ENCODE measurements at regions not wholly inside any gene's neighbourhood (a gene's known extent, or its start where the extent isn't known, plus 50 kb on each side); places are given as distances from the start of the nearest gene placed in this dataset.
A peak's percentile ranks its signal among the peaks of the same experiment; 100 is the strongest.

- DNase-seq = peak in 1 of 2 experiments; percentile 24
Measured at GRCh38 chr4:100721490-100721889, 203.7 kb upstream of the EMCN start.

- peak in 1 of 2 experiments; percentile 24 for DNase-seq
Measured at GRCh38 chr4:100721077-100721476, 203.3 kb upstream of the EMCN start.

DNA sequence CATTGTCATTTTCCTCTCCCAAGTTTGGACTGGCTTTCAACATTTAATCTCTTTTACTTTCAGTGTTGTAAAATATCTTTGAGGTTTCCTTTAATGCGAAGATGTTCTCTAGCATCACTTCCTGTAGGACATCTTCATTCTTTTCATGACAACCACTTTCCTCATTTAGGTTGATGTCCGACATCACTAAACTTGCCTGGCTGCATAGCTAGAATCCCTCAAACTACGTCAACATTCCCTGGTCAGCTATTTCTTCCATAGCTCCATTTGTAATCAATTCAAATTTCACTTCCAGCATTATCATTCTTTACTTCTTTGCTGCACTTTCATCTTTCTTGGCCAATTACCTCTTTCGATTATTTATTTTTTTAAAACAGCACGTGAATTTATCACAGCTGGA is 198.6 kb upstream of the EMCN start:
- no peak for DNase-seq

DNA sequence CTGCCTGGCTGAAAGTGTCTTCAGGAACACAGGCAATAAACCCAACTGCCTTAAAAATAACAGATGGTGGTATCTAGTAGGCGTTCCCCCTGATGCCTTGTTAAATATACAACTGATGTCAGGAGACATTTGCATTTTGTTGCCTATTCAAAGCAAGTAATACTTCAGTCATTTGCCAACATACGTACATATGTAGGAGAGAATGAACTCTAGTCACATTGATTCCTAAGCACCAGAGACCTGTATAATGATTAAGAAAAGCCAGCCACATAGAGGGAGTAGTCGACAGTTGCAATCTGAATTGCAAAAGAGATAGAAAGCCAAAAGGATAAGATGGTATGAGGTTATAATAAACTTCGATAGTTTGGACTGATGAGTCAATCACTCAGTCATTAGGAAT is 191.0 kb upstream of the EMCN start:
- no peak for DNase-seq

- no peak for DNase-seq
Measured at GRCh38 chr4:100707786-100708185, 190.0 kb upstream of the EMCN start.

GRCh38 chr4:100696531-100696930 is 178.7 kb upstream of the EMCN start:
- DNase-seq = no peak

GRCh38 chr4:100695871-100696270 is 178.0 kb upstream of the EMCN start:
- DNase-seq = no peak

- DNase-seq = no peak
Measured at GRCh38 chr4:100695039-100695654, 177.3 kb upstream of the EMCN start.

DNA sequence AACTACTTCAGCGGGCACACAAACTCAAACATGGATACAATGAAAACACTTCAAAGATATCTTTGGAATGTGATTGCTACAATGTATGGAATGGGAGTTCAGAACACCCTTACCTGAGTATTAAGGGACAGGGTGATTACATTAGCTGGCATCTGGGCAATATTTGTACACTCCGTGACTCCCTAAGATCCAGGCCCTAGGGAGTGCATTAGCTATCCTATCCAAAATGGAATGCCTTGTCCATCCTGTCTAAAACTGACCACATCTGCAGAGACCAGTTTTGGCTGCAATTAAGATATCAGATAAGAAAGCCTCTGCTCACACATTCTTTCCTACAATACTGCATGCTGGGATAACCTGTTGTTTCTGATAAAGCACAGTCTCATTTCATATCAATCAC is 176.6 kb upstream of the EMCN start:
- DNase-seq = no peak

- no peak for DNase-seq
Measured at GRCh38 chr4:100690812-100691211, 173.0 kb upstream of the EMCN start.

DNA sequence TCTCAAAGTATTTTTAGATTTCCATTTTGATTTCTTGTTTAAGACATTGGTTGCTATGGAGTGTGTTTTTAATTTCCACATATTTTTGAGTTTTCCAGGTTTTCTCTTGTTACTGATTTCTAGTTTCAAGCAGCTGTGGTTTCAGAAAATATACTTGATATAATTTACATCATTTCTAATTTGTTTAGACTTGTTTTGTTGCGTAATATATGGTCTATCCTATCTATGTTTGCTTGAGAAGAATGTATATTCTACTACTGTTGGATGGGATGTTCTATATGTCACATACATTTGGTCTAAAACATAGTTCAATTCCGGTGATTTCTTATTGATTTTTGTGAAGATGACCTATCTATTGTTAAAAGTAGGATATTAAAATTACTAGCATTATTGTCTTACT is 170.5 kb upstream of the EMCN start:
- DNase-seq = no peak

DNA sequence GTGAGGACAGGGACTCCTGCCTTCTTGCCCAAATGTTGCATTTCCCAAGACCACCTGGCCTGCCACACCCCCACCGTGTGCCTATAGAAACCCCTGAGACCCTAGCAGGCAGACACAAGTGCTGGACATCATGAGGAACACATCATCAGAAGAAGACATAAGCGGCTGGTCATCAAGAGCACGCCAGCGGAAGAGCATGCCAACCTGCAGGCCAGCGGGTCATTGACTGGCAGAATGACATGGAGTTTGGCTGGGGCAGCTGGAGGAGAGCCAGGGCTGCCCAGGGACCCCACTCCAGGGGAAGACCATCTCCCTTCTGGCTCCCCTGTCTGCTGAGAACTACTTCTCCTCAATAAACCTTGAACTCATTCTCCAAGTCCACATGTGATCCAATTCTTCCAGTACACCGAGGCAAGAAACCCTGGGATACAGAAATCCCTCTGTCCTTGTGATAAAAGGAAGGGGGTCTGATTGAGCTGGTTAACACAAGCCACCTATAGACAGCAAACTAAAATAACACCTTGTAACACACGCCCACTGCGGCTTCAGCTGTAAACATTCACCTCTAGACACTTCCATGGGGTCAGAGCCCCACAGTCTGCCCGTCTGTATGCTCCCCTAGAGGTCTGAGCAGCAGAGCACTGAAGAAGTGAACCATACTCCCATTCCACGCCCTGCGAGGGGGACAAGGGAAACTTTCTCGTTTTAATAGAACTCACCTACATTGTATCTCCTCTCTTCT is 164.8 kb upstream of the EMCN start:
- no peak for DNase-seq

GRCh38 chr4:100681289-100681688 is 163.5 kb upstream of the EMCN start:
- no peak for DNase-seq

GRCh38 chr4:100679926-100680325 is 162.1 kb upstream of the EMCN start:
- peak; percentile 28 to 80 for DNase-seq

DNA sequence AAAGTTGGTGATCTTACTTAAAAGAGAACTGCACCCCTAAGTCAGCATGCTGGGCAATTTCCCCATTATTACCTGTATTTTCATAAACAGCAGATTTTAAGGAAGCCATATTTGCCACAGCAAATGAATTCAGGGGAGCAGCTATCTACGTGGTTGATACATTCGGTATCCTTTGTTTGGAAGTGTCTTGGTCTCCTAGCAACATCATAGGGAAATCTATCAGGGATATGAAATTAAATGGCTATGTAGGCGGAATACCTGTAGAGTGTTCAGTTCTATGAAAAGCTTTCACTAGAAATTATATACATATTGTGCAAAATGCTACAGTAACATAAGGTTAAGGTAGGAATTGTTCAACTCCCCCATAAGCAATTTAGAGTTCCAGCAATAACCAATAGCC is 157.2 kb upstream of the EMCN start:
- DNase-seq = no peak

DNA sequence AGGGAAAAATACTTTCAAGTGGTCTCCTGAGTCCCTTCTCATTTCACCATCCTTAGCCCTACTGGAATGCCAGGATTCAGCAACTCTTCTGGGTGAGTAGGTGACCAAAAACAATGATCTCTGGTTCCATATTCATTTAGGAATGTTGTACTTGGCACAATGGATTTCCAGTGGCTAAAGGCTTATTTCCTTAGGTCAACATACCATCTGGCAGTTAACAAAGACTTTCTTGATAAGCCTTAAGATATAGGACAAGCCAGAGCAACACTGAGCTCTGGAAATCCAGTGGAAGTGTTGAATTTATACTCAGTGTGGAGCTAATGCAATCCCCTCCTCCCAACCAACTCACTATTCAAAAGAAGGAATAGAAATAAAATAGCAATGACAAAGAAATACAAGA is 139.4 kb upstream of the EMCN start:
- no peak for DNase-seq

DNA sequence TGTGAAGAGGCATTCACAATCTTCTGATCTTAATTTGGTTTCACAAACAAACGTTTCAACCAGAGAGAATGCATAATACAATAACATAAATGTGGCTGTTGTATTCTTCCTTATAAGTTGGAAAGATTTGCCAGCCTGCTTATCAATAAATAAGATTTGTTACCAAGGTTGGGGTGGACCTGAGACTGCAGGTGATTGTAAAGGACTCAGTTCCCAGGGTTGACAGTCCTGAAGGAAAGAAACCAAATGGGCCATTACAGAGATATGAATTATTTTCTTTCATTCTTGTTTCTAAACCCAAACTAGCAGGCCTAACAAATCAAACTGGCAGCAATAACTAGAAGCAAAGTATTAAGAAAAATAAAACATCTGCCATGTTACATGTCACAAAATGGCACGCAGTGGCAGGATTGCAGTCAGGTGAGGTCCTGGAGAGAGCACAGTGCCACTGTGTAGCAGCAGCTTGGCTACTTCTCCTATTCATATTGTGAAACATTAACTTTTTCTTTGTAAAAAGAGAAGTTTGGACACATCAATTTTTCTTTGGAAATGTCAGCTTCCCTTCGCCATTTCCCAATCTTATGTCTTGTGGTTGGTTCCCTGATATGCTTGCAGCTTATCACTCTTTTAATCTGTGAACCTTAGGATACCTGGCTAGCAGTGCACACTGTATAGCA is 133.8 kb upstream of the EMCN start:
- DNase-seq = no peak

GRCh38 chr4:100649417-100649816 is 131.6 kb upstream of the EMCN start:
- DNase-seq = no peak

DNA sequence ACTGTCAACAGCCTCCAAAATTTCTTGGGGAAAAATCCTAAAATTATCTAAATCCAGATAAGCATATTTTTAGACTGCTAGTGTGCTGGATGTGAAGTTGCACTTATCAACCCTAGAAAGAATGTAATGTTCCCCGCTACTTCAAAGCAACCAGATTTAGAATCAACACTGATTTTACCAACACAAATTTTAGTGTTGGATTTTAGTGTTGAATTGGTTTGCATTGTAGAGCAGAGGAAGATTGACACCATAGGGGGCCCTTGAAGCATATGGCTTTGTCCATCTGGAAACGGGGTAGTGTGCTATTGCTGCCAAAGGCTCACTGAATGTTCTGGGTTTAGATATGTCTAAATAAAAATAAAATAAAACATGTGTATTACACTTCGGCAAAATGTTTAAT is 126.3 kb upstream of the EMCN start:
- no peak for DNase-seq

DNA sequence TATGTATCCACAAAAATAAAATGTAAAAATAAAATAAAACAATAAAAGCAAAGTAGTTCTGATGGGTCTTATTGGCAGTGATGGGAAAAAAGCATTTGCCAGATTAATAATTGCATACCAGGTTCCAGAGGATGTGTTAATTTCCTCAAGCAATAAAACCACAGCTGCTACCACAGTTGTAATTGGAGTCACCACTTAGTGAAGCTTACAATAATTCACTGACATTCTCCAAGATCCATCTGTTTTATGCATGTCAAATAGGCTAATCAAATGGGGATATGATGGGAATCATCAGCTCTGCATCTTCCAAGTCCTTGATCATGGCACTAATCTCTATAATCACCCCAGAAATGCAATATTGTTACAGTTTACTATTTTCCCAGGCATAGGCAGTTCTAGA is 123.5 kb upstream of the EMCN start:
- no peak for DNase-seq

GRCh38 chr4:100635899-100636298 is 118.1 kb upstream of the EMCN start:
- DNase-seq = no peak

GRCh38 chr4:100633269-100633668 is 115.4 kb upstream of the EMCN start:
- DNase-seq = no peak

DNA sequence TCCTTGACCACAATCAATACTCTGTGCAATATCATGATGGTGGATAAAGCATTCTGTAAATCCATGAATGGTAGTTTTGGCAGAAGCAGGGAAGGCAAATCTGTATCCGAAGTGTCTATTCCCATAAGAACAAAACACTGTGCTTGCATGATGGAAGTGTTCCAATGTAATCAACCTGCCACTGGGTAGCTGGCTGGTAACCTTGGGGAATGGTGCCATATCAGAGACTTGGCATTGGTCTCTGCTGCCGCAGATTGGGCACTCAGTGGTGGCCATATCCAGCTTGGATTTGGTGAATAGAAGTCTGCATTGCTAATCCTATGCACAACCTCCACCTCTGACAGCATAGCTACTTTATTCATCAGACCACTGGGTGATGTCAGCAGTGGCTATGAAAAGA is 114.3 kb upstream of the EMCN start:
- peak in 1 of 2 experiments; percentile 5 for DNase-seq

DNA sequence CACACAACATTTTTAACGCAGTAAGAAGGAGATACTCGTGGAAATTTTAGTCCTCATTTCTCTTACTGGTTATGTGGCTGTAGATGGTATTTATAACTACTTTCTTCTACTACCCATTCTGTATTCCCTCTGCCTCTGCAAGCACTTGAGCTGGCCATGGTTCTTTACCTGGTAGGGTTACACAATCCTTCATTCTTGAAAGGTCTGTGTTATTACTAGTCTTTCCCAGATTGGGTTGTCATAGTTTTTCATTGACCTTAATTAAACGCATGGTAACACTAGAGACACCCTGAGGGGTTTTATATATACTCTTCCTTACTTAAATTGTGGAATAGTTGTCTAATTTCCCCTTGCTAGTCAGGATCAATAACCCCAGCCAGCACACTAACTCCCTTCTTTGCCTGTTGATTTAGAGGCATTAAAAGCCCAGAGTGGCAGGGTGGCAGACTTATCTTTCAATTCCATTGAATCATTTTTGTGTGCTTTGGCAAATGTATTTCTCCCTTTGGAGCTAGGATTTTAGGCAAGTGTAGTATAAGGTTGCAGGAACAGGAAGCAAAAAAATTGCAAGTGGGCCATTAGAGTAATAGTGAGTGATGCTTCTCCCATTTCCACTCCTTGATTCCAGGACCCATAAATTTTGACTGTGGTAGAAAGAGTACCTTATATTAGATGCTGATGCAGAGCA is 113.6 kb upstream of the EMCN start:
- no peak for DNase-seq

Measured in NCI-H2081 (cell line).